T-cell (primary cell): ENCODE measurements at regions not wholly inside any gene's neighbourhood (a gene's known extent, or its start where the extent isn't known, plus 50 kb on each side); places are given as distances from the start of the nearest gene placed in this dataset.

ENCODE experiments used
- ATAC-seq, 4 experiments: fragments of 200-7000 bp in 3 of 4; fragments of 150-1000 bp in 1 of 4; cut with Tn5 transposase; replicated peaks in 1 of 4; 1 replicate in 3 of 4; 2 replicates in 1 of 4; pipeline ENCODE4 v1.10.0; 2021; ENCODE audit warnings: moderate library complexity in 3 of 4, mild to moderate bottlenecking in 2 of 4, moderate number of reproducible peaks in 1 of 4
- CTCF ChIA-PET, 2 donors: fragments of 300-600 bp; sonication (Branson Sonifier 250); formaldehyde crosslinking; loops; one replicate each; lab custom pipeline; 2022; ENCODE audit warnings: antibody characterized with exemption in 2 of 2; lab: Charles Lee
- POLR2A ChIA-PET, 2 donors: fragments of 300-600 bp; sonication (Branson Sonifier 250); formaldehyde crosslinking; loops; one replicate each; lab custom pipeline; 2022; ENCODE audit warnings: antibody characterized with exemption in 2 of 2; lab: Charles Lee
- DNase-seq, 35 experiments: peaks; one replicate each; pipeline versions ENCODE4 v3.0.0 to v3.0.0-alpha.2; 2013 to 2023
- H3K27ac ChIP-seq: one replicate; pipeline ENCODE4 v1.5.1; 2013; ENCODE audit warnings: low read length
- H3K27me3 ChIP-seq, 2 experiments: replicated peaks in 1 of 2; 1 replicate in 1 of 2; 2 replicates in 1 of 2; pipeline versions ENCODE4 v1.6.1 to v1.7.0; 2013; ENCODE audit warnings: low read length in 1 of 2, mixed read lengths in 1 of 2; ENCODE audit not compliant: control insufficient read depth in 2 of 2, insufficient read depth in 2 of 2; ENCODE audit errors: extremely low read depth in 1 of 2
- H3K36me3 ChIP-seq, 2 donors: 1 replicate in 1 of 2; 2 replicates in 1 of 2; pipeline versions ENCODE4 v1.6.1 to v1.7.0; 2013; ENCODE audit warnings: low read length in 1 of 2; ENCODE audit not compliant: control insufficient read depth in 2 of 2, insufficient read depth in 1 of 2; ENCODE audit errors: extremely low read depth in 1 of 2
- H3K4me1 ChIP-seq, 2 experiments: 1 replicate in 1 of 2; 2 replicates in 1 of 2; pipeline versions ENCODE4 v1.6.1 to v1.7.0; 2013; ENCODE audit warnings: low read length in 2 of 2, mixed read lengths in 1 of 2; ENCODE audit not compliant: insufficient read depth in 2 of 2, control insufficient read depth in 1 of 2; ENCODE audit errors: extremely low read depth in 1 of 2
- H3K4me3 ChIP-seq, 2 donors: 1 replicate in 1 of 2; 2 replicates in 1 of 2; pipeline versions ENCODE4 v1.5.1 to v1.7.0; 2013; ENCODE audit warnings: mild to moderate bottlenecking in 2 of 2, low read length in 1 of 2, moderate library complexity in 1 of 2; ENCODE audit not compliant: control insufficient read depth in 1 of 2; ENCODE audit errors: extremely low read depth in 1 of 2
- H3K9me3 ChIP-seq: 2 replicates; pipeline ENCODE4 v1.7.0; 2013
- H3K27ac Mint-ChIP-seq, 2 donors: one replicate each; pipeline ENCODE4 v1.8.0; 2020 to 2021; ENCODE audit warnings: mild to moderate bottlenecking in 2 of 2, mixed read lengths in 2 of 2
- H3K27me3 Mint-ChIP-seq, 2 donors: one replicate each; pipeline ENCODE4 v1.8.0; 2021 to 2022; ENCODE audit warnings: mixed read lengths in 2 of 2
- H3K36me3 Mint-ChIP-seq: one replicate; pipeline ENCODE4 v1.8.0; 2021; ENCODE audit warnings: mixed read lengths
- H3K4me1 Mint-ChIP-seq, 3 donors: one replicate each; pipeline ENCODE4 v1.8.0; 2020 to 2022; ENCODE audit warnings: mixed read lengths in 3 of 3, mild to moderate bottlenecking in 1 of 3
- H3K4me3 Mint-ChIP-seq, 3 donors: one replicate each; pipeline ENCODE4 v1.8.0; 2020 to 2022; ENCODE audit warnings: mild to moderate bottlenecking in 3 of 3, mixed read lengths in 3 of 3, moderate library complexity in 3 of 3
- H3K9me3 Mint-ChIP-seq, 3 donors: one replicate each; pipeline ENCODE4 v1.8.0; 2020 to 2022; ENCODE audit warnings: mixed read lengths in 3 of 3
- WGBS: methylation state at CpG from one replicate; pipeline ENCODE4 v1.1.5; 2013; ENCODE audit warnings: missing lambda C conversion rate; ENCODE audit not compliant: insufficient coverage; 5-methylcytosine and 5-hydroxymethylcytosine counted together

DNA sequence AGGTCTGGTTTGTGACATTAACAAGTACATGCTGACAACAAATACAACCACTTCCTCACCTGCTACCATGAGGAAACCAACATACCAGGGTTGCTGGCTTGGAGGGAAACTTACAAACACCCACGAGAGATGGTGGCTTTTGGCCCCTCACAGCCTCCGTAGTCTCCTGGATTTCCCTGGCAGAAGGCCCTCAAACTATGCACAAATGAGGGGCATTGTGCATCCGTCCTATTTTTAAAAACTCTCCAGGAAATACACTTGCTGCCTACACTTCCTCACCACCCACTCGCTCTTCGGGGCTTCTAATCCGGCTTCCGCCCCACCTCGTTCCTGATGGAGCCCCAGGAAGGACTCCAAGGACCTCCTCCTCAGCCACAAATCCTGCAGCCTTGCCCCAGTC, 355.0 kb upstream of the GATB start:
- Histone ChIP-seq H3K27ac (peak overlapping the region; percentile 89), H3K27me3 (no peaks in the 10 kb centered on the region), H3K4me1 (peaks cover 16 to 49% of the 10 kb centered on the region in 2 experiments), H3K9me3 (no peaks in the 10 kb centered on the region), H3K36me3 (no peaks in the 10 kb centered on the region), H3K4me3 (peak overlapping the region; percentile 19 to 36)
- ATAC-seq (peak; percentile 80 to 88 (median 86)), DNase-seq (peak in 34 of 35 experiments; percentile 23 to 73 (median 50))
- Mint-ChIP-seq H3K4me3 (peak overlapping the region; percentile 73 to 76 (median 74)), H3K9me3 (peaks cover 0 to 8% (median 0%) of the 10 kb centered on the region in 3 donors), H3K27me3 (no peaks in the 10 kb centered on the region), H3K36me3 (no peaks in the 10 kb centered on the region), H3K4me1 (peaks cover 63 to 70% (median 66%) of the 10 kb centered on the region in 3 donors), H3K27ac (peak overlapping the region; percentile 98)
- POLR2A ChIA-PET: interaction anchor here in 1 of 2 donors (0.7 kb wide), 1 partner anchor 39 kb away, joined by 3 read pairs; no protein-coding TSS in a partner anchor
- WGBS: 3% methylated on average over 8 of the region's 8 CpGs
- CTCF ChIA-PET: no interaction called here

DNA sequence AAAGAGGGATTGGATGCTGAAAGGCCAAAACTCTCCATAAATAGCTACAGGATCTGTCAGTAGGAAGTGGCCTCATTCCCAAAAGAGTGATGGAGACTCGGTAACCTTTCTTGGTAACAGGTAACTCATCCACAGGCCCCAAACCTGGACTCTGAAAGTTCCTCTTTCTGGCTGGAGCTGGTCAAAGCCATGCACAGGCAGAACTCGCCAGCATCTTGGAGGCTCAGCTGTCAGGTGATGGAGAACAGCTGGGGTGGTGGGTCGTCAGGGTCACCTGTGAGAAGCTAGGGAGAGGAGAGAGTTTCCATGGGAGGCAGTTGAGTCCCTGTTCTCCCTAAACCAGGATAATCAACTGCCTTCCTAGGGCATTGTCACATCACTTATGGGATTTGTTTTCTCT, 354.3 kb upstream of the GATB start:
- no peak for ATAC-seq
- Histone ChIP-seq H3K9me3 (no peaks in the 10 kb centered on the region), H3K4me1 (peaks cover 21 to 52% of the 10 kb centered on the region in 2 experiments), H3K27me3 (no peaks in the 10 kb centered on the region), H3K4me3 (no peak overlapping the region), H3K27ac (peak overlapping the region; percentile 89), H3K36me3 (no peaks in the 10 kb centered on the region)
- peaks cover 0 to 8% (median 0%) of the 10 kb centered on the region in 3 donors for H3K9me3 Mint-ChIP-seq
- H3K27me3 Mint-ChIP-seq: no peaks in the 10 kb centered on the region
- ChIA-PET POLR2A (no interaction called here), CTCF (no interaction called here)
- H3K4me1 Mint-ChIP-seq: peaks cover 69 to 76% (median 72%) of the 10 kb centered on the region in 3 donors
- H3K36me3 Mint-ChIP-seq: no peaks in the 10 kb centered on the region
- H3K4me3 Mint-ChIP-seq: peak overlapping the region in 2 of 3 donors; percentile 25 to 73
- peak overlapping the region; percentile 98 for H3K27ac Mint-ChIP-seq
- DNase-seq: no peak
- WGBS: 100% methylated on average over 3 of the region's 3 CpGs

DNA sequence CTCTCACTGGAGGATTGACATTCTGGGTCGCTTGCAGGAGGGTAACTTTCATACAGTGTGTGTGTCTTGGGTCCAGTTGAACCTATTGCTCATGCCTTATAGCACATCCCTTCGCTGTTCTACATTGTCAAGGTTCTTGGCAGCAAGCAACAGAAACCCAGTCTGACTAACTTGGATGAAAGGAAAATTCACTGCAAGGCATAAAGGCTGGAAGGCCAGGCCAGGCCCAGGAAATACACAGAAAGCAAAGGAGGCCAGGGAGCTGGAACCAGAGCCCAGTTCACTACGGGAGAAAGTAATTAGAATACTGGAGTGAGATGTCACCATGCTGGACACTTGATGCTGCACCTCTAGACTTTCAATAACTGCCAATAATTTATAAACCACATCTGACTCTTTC, 353.8 kb upstream of the GATB start:
- no peak for DNase-seq
- peaks cover 25 to 57% of the 10 kb centered on the region in 2 experiments for H3K4me1 ChIP-seq
- Mint-ChIP-seq H3K36me3 (no peaks in the 10 kb centered on the region), H3K27me3 (no peaks in the 10 kb centered on the region), H3K4me1 (peaks cover 74 to 82% (median 78%) of the 10 kb centered on the region in 3 donors), H3K4me3 (no peak overlapping the region), H3K9me3 (peaks cover 0 to 8% (median 0%) of the 10 kb centered on the region in 3 donors), H3K27ac (peak overlapping the region; percentile 98)
- CTCF ChIA-PET: no interaction called here
- WGBS: 100% methylated on average over 1 of the region's 3 CpGs
- no peaks in the 10 kb centered on the region for H3K36me3 ChIP-seq
- POLR2A ChIA-PET: no interaction called here
- no peak overlapping the region for H3K4me3 ChIP-seq
- peak overlapping the region; percentile 89 for H3K27ac ChIP-seq
- no peaks in the 10 kb centered on the region for H3K9me3 ChIP-seq
- ATAC-seq: no peak
- no peaks in the 10 kb centered on the region for H3K27me3 ChIP-seq

DNA sequence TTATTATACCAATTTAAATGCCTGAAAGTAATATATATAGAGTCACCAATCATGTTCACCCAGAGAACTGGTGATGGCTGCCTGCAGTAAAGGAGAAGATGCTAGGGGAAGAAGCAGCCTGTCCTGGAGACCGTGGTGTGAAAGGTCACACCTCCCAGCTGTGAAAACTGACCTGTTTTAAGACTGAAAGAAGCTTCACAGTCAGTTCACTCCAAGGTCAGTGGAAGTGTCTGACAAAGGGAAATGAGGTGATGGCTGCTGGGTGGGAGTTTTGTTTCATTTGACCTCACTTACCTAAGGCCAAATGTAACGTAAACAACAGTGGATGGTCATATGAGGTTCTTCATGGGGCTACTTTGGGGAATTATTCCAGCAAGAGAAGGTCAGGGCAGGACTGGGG, 352.1 kb upstream of the GATB start:
- no peak overlapping the region for H3K4me3 Mint-ChIP-seq
- H3K27me3 ChIP-seq: no peaks in the 10 kb centered on the region
- no peak for DNase-seq
- H3K36me3 Mint-ChIP-seq: no peaks in the 10 kb centered on the region
- H3K27me3 Mint-ChIP-seq: no peaks in the 10 kb centered on the region
- H3K9me3 Mint-ChIP-seq: peaks cover 0 to 8% (median 0%) of the 10 kb centered on the region in 3 donors
- ATAC-seq: no peak
- peak overlapping the region; percentile 82 to 98 for H3K27ac Mint-ChIP-seq
- ChIA-PET POLR2A (no interaction called here), CTCF (interaction anchor here in 1 of 2 donors (0.5 kb wide), 1 partner anchor 12 kb away, joined by 8 read pairs; no protein-coding TSS in a partner anchor)
- H3K4me1 Mint-ChIP-seq: peaks cover 88 to 92% (median 89%) of the 10 kb centered on the region in 3 donors
- peak overlapping the region; percentile 20 for H3K27ac ChIP-seq
- no peak overlapping the region for H3K4me3 ChIP-seq
- H3K4me1 ChIP-seq: peaks cover 25 to 64% of the 10 kb centered on the region in 2 experiments
- WGBS: 80% methylated on average over 2 of the region's 2 CpGs
- no peaks in the 10 kb centered on the region for H3K36me3 ChIP-seq
- H3K9me3 ChIP-seq: no peaks in the 10 kb centered on the region

DNA sequence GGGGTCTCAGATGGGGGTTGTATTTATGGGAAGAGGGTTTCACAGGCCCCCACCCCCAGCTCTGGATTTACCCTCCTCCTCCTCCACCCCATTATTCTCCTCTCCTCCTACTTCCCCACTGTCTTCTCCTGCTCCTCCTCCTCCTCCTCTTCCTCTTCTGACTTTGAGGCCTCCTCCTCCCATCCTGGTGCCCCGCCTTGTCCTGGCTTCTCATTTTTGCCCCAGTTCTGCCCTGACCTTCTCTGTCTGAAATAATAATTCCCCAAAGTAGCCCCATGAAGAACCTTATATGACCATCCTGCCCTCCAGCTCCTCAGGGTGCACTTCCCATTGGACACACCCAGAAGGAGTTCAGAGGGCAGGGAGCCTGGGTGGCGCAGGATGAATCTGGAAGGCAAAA, 351.4 kb upstream of the GATB start:
- Mint-ChIP-seq H3K36me3 (no peaks in the 10 kb centered on the region), H3K27me3 (no peaks in the 10 kb centered on the region), H3K4me1 (peaks cover 88 to 92% (median 89%) of the 10 kb centered on the region in 3 donors), H3K4me3 (no peak overlapping the region), H3K27ac (peak overlapping the region; percentile 57 to 98), H3K9me3 (peaks cover 0 to 8% (median 0%) of the 10 kb centered on the region in 3 donors)
- H3K27ac ChIP-seq: no peak overlapping the region
- WGBS: 88% methylated on average over 1 of the region's 2 CpGs
- no peak for DNase-seq
- H3K4me3 ChIP-seq: no peak overlapping the region
- ChIA-PET POLR2A (no interaction called here), CTCF (interaction anchor here in 1 of 2 donors (0.7 kb wide), 1 partner anchor 9 kb away, joined by 11 read pairs; no protein-coding TSS in a partner anchor)
- no peaks in the 10 kb centered on the region for H3K9me3 ChIP-seq
- no peaks in the 10 kb centered on the region for H3K27me3 ChIP-seq
- H3K36me3 ChIP-seq: no peaks in the 10 kb centered on the region
- peaks cover 25 to 64% of the 10 kb centered on the region in 2 experiments for H3K4me1 ChIP-seq
- no peak for ATAC-seq

DNA sequence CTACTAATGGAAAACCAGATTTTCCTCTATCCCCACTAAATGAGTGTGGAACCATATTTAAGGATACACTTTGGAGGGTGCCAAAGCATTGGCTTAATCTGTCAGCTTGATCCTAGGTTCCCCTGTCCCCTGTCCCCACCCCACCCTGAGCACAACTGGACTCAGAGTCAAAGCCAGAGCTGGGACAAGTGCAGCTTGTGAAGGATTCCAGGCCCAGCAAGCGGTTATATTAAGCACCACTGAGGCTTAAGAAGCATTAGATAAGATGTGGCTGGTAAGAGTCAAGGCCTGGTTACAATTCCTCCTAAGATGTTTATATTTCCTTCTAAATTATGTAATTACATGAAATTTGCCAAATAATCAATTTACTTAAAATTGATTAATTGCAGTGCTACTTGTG, 350.0 kb upstream of the GATB start:
- no peak overlapping the region for H3K4me3 Mint-ChIP-seq
- ChIA-PET POLR2A (no interaction called here), CTCF (interaction anchor here in 1 of 2 donors (0.5 kb wide), 1 partner anchor 25 kb away, joined by 3 read pairs; no protein-coding TSS in a partner anchor)

More for the DNA sequence above, 350.0 kb upstream of the GATB start:
- no peaks in the 10 kb centered on the region for H3K36me3 ChIP-seq
- Mint-ChIP-seq H3K9me3 (peaks cover 0 to 3% (median 0%) of the 10 kb centered on the region in 3 donors), H3K4me1 (peaks cover 88 to 92% (median 89%) of the 10 kb centered on the region in 3 donors), H3K27ac (peak overlapping the region; percentile 10 to 83), H3K36me3 (peaks cover 9% of the 10 kb centered on the region), H3K27me3 (no peaks in the 10 kb centered on the region)
- no peak overlapping the region for H3K4me3 ChIP-seq
- no CpG with 5 or more reads among the region's 1 CpG for WGBS
- no peak for ATAC-seq
- no peak overlapping the region for H3K27ac ChIP-seq
- no peaks in the 10 kb centered on the region for H3K27me3 ChIP-seq
- DNase-seq: no peak
- peaks cover 15 to 65% of the 10 kb centered on the region in 2 experiments for H3K4me1 ChIP-seq
- no peaks in the 10 kb centered on the region for H3K9me3 ChIP-seq
